HepG2 (cell line): ENCODE measurements at regions not wholly inside any gene's neighbourhood (a gene's known extent, or its start where the extent isn't known, plus 50 kb on each side); places are given as distances from the start of the nearest gene placed in this dataset.

ENCODE experiments used
- IKZF1 ChIP-seq: fragments of 450-650 bp; IDR thresholded peaks from 2 replicates; pipeline ENCODE4 v1.7.1; 2016
- KLF12 ChIP-seq: sonication (generic); formaldehyde crosslinking; IDR thresholded peaks from 2 replicates; pipeline ENCODE4 v1.4.0; 2020; ENCODE audit warnings: missing genetic modification reagents, borderline replicate concordance
- MYNN ChIP-seq: sonication (generic); formaldehyde crosslinking; IDR thresholded peaks from 2 replicates; pipeline ENCODE4 v1.4.0; 2020; ENCODE audit warnings: mild to moderate bottlenecking, low read depth, missing genetic modification reagents
- NR3C1 ChIP-seq: sonication (generic); formaldehyde crosslinking; IDR thresholded peaks from 2 replicates; pipeline ENCODE4 v1.4.0; 2020; ENCODE audit warnings: missing genetic modification reagents
- PAX8 ChIP-seq: sonication (generic); formaldehyde crosslinking; IDR thresholded peaks from 2 replicates; pipeline ENCODE4 v1.8.0; 2022; ENCODE audit warnings: mild to moderate bottlenecking, missing genetic modification reagents, borderline replicate concordance
- REL ChIP-seq: sonication (generic); formaldehyde crosslinking; conservative IDR thresholded peaks from 2 replicates; pipeline ENCODE4 v1.8.0; 2022; ENCODE audit warnings: mild to moderate bottlenecking, missing genetic modification reagents, moderate library complexity
- SCMH1 ChIP-seq: sonication (generic); formaldehyde crosslinking; IDR thresholded peaks from 2 replicates; pipeline ENCODE4 v1.9.0; 2021; ENCODE audit warnings: missing genetic modification reagents, mild to moderate bottlenecking, borderline replicate concordance
- SMARCC2 ChIP-seq: fragments of 450-650 bp; IDR thresholded peaks from 2 replicates; pipeline ENCODE4 v1.6.1; 2017; ENCODE audit warnings: antibody characterized with exemption, mild to moderate bottlenecking
- XBP1 ChIP-seq: sonication (generic); formaldehyde crosslinking; IDR thresholded peaks from 2 replicates; pipeline ENCODE4 v1.5.0; 2020; ENCODE audit warnings: missing genetic modification reagents
- ZNF292 ChIP-seq: sonication (generic); formaldehyde crosslinking; IDR thresholded peaks from 2 replicates; pipeline ENCODE4 v1.8.1; 2022; ENCODE audit warnings: mild to moderate bottlenecking, low read depth, missing genetic modification reagents, borderline replicate concordance
- TF ChIP-seq, protein P1 (sequence below): sonication (generic); formaldehyde crosslinking; IDR thresholded peaks from 2 replicates; pipeline ENCODE4 v1.4.0; 2020; ENCODE audit warnings: mild to moderate bottlenecking, missing genetic modification reagents
- TF ChIP-seq, protein P2 (sequence below), 2 experiments: sonication (generic) in 1 of 2; formaldehyde crosslinking in 1 of 2; IDR thresholded peaks; 2 replicates each; pipeline versions ENCODE4 v1.4.0 to v1.6.1; 2016 to 2020; ENCODE audit warnings: borderline replicate concordance in 1 of 2, low read depth in 1 of 2, mild to moderate bottlenecking in 1 of 2, missing genetic modification reagents in 1 of 2

DNA sequence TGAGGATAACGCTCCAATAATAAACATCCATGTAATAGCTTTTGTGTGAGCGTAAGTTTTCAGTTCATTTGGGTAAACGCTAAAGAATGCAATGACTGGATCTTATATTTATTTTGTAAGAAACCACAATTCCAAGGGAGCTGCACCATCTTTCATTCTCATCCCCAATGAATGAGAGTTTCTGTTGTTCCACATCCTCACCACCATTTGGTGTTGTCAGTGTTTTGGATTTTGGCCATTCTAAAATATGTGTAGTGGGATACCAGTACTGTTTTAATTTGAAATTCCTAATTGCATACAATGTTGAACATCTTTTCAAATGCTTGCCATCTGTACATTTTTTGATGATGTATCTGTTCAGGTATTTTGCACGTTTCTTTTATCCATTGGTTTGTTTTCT is 50.9 kb upstream of the SEMA3D start (continued):
- TF ChIP-seq, protein P1, sequence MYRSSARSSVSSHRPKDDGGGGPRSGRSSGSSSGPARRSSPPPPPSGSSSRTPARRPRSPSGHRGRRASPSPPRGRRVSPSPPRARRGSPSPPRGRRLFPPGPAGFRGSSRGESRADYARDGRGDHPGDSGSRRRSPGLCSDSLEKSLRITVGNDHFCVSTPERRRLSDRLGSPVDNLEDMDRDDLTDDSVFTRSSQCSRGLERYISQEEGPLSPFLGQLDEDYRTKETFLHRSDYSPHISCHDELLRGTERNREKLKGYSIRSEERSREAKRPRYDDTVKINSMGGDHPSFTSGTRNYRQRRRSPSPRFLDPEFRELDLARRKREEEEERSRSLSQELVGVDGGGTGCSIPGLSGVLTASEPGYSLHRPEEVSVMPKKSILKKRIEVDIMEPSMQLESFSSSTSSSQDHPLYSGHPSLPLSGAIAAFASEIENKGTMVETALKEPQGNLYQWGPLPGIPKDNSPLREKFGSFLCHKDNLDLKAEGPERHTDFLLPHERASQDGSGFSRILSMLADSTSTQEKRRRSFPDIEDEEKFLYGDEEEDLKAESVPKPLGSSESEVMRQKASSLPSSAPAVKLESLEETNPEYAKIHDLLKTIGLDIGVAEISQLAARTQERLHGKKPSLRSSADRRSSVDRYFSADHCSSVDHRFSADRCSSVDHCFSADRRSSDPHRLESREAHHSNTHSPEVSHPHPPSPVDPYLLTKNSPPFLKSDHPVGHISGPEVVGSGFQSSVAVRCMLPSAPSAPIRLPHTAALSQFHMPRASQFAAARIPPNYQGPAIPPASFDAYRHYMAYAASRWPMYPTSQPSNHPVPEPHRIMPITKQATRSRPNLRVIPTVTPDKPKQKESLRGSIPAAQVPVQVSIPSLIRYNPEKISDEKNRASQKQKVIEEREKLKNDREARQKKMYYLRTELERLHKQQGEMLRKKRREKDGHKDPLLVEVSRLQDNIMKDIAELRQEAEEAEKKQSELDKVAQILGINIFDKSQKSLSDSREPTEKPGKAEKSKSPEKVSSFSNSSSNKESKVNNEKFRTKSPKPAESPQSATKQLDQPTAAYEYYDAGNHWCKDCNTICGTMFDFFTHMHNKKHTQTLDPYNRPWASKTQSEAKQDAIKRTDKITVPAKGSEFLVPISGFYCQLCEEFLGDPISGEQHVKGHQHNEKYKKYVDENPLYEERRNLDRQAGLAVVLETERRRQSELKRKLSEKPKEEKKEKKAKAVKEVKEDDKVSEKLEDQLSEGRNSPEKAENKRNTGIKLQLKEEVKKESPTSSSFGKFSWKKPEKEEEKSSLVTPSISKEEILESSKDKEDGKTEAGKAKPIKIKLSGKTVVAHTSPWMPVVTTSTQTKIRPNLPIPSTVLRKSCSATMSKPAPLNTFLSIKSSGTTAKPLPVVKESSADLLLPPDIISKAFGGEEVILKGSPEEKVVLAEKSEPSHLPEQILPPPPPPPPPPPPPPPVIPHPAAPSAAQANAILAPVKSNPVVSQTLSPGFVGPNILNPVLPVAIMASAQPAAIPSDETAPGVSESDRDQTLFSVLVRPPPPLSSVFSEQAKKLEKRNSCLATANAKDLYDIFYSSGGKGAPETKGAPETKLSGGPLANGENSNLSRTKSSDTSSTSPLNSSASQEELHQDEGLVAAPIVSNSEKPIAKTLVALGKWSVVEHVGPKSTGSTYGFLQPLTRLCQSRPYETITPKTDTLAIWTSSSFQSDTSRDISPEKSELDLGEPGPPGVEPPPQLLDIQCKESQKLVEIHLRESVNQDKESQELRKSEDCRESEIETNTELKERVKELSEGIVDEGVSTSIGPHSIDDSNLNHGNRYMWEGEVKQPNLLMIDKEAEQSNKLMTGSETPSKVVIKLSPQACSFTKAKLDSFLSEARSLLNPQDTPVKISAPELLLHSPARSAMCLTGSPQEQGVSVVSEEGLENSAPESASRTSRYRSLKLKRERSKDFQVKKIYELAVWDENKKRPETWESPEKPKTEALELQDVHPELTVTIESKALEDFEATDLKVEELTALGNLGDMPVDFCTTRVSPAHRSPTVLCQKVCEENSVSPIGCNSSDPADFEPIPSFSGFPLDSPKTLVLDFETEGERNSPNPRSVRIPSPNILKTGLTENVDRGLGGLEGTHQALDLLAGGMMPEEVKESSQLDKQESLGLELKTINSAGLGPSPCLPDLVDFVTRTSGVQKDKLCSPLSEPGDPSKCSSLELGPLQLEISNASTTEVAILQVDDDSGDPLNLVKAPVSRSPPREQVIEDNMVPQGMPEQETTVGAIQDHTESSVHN, result no peak
- no peak for TF ChIP-seq SMARCC2
- TF ChIP-seq REL, result no peak
- TF ChIP-seq, protein P2, sequence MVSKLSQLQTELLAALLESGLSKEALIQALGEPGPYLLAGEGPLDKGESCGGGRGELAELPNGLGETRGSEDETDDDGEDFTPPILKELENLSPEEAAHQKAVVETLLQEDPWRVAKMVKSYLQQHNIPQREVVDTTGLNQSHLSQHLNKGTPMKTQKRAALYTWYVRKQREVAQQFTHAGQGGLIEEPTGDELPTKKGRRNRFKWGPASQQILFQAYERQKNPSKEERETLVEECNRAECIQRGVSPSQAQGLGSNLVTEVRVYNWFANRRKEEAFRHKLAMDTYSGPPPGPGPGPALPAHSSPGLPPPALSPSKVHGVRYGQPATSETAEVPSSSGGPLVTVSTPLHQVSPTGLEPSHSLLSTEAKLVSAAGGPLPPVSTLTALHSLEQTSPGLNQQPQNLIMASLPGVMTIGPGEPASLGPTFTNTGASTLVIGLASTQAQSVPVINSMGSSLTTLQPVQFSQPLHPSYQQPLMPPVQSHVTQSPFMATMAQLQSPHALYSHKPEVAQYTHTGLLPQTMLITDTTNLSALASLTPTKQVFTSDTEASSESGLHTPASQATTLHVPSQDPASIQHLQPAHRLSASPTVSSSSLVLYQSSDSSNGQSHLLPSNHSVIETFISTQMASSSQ (IDR thresholded peaks at IDR 0.05; ENCODE audit: low read depth), result no peak
- TF ChIP-seq, protein P2 (CRISPR knock-in tag; IDR thresholded peaks at IDR 0.05; ENCODE audit: borderline replicate concordance), result no peak
- TF ChIP-seq MYNN (CRISPR knock-in tag), result no peak
- TF ChIP-seq XBP1 (CRISPR knock-in tag), result no peak
- TF ChIP-seq NR3C1 (CRISPR knock-in tag), result no peak
- no peak for TF ChIP-seq ZNF292
- TF ChIP-seq PAX8, result no peak
- no peak for TF ChIP-seq KLF12
- TF ChIP-seq IKZF1, result no peak
- no peak for TF ChIP-seq SCMH1
